ENCODE measurements at regions not wholly inside any gene's neighbourhood (a gene's known extent, or its start where the extent isn't known, plus 50 kb on each side); places are given as distances from the start of the nearest gene placed in this dataset.

- H3K27me3 Mint-ChIP-seq: no peaks in the 10 kb centered on the region
- DNase-seq (no peak), ATAC-seq (replicated peaks) (no peak)
- H3K4me3 Mint-ChIP-seq: no peak overlapping the region
- no peaks in the 10 kb centered on the region for H3K9me3 Mint-ChIP-seq
- peaks cover 21 to 35% of the 10 kb centered on the region in 2 donors for H3K4me1 Mint-ChIP-seq (ENCODE audit: low read depth in 2 of 2)
- peak overlapping the region in 1 of 2 donors; percentile 35 for H3K27ac Mint-ChIP-seq
- no peaks in the 10 kb centered on the region for H3K36me3 Mint-ChIP-seq (ENCODE audit: insufficient read depth)
These were observed 155.3 kb upstream of the ZNF217 start for GRCh38 chr20:53748821-53749421.

DNA sequence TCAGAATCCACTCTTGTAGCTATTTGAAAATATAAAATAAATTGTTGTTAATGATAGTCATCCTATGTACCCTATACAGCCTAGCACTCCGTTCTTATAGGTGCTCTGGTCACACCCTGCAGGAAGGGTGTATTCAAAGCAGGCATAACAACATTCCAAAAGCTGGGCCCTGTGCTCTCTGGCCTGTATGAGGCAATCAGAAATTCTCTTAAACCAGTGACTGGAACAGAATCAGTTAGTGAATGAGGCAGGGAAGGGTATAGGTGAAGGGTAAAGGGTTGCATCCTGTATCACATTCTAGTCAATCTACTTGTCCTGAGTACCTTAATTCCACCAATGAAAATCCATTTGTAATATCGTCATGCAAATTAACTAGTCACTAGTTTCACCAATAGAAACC is 154.5 kb upstream of the ZNF217 start:
- no peaks in the 10 kb centered on the region for H3K27me3 Mint-ChIP-seq
- DNase-seq: no peak
- no peaks in the 10 kb centered on the region for H3K9me3 Mint-ChIP-seq
- H3K4me3 Mint-ChIP-seq: no peak overlapping the region
- no peaks in the 10 kb centered on the region for H3K36me3 Mint-ChIP-seq (ENCODE audit: insufficient read depth)
- peaks cover 19 to 33% of the 10 kb centered on the region in 2 donors for H3K4me1 Mint-ChIP-seq (ENCODE audit: low read depth in 2 of 2)
- no peak for ATAC-seq (replicated peaks)
- H3K27ac Mint-ChIP-seq: peak overlapping the region in 1 of 2 donors; percentile 35

DNA sequence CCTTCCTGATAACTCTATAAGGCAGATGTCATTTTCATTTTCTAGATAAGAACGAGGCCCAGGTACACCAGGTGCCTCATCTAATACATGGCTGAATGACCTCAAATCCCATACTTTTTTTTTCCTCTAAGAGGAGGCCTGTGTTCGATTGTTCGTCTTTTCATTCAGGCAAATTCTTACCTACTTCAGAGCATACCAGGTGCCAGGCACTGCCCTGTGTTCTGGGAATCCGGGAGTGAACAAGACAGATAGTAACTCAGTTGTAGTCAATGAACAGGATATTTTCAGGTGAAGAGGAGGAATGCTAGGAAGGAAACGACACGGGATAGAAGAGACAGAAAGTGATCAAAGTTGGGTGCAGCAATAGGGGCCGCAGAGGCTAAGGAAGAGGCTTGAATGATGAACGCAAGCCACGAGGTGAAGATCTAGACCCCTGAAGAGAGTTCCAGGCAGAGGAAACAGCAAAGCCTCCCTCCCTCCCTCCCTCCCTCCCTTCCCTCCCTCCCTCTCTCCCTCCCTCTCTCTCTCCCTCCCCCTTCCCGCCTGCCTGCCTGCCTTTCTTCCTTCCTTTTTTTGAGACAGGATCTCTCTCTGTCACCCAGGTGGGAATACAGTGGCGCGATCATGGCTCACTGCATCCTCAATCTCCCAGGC is 150.1 kb upstream of the ZNF217 start:
- no peaks in the 10 kb centered on the region for H3K36me3 Mint-ChIP-seq (ENCODE audit: insufficient read depth)
- no peaks in the 10 kb centered on the region for H3K9me3 Mint-ChIP-seq
- H3K27me3 Mint-ChIP-seq: no peaks in the 10 kb centered on the region
- ATAC-seq (replicated peaks) (no peak), DNase-seq (no peak)
- H3K4me3 Mint-ChIP-seq: no peak overlapping the region
- H3K27ac Mint-ChIP-seq: no peak overlapping the region
- peaks cover 9 to 10% of the 10 kb centered on the region in 2 donors for H3K4me1 Mint-ChIP-seq (ENCODE audit: low read depth in 2 of 2)

DNA sequence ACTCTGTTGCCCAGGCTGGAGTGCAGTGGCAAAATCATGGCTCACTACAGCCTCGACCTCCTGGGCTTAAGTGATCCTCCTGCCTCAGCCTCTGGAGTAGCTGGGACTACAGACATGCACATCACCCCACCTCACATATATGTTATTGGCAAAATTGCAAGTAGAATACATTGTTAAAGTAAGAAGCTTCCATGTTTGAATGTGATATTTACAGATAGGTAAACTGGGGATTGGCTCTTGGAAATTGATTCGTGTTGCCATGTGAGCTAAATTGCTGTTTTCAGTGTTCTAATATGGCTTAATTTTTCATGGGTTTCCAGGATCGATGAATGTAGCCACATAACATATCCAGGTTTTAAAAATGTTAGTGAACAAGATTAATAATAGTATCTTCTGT is 149.0 kb upstream of the ZNF217 start:
- no peaks in the 10 kb centered on the region for H3K36me3 Mint-ChIP-seq (ENCODE audit: insufficient read depth)
- peaks cover 8 to 9% of the 10 kb centered on the region in 2 donors for H3K4me1 Mint-ChIP-seq (ENCODE audit: low read depth in 2 of 2)
- no peak overlapping the region for H3K27ac Mint-ChIP-seq
- no peaks in the 10 kb centered on the region for H3K27me3 Mint-ChIP-seq
- DNase-seq (no peak), ATAC-seq (replicated peaks) (no peak)
- H3K9me3 Mint-ChIP-seq: no peaks in the 10 kb centered on the region
- H3K4me3 Mint-ChIP-seq: no peak overlapping the region

DNA sequence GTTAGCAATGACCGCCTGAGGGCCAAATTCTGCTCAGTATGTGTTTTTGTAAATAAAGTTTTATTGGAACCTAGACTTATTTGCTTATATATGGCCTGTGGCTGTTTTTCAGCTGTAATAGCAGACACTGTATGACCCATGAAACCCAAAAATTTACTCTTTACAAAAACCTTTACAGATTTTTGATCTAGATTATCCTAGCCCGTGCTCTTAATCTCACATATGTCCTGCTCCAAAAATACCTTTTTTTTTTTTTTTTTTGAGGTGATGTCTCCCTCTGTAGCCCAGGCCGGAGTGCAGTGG is 148.0 kb upstream of the ZNF217 start:
- peaks cover 14 to 16% of the 10 kb centered on the region in 2 donors for H3K4me1 Mint-ChIP-seq (ENCODE audit: low read depth in 2 of 2)
- no peaks in the 10 kb centered on the region for H3K27me3 Mint-ChIP-seq
- ATAC-seq (replicated peaks): no peak
- DNase-seq: no peak
- no peaks in the 10 kb centered on the region for H3K9me3 Mint-ChIP-seq
- H3K4me3 Mint-ChIP-seq: no peak overlapping the region
- no peak overlapping the region for H3K27ac Mint-ChIP-seq
- no peaks in the 10 kb centered on the region for H3K36me3 Mint-ChIP-seq (ENCODE audit: insufficient read depth)

DNA sequence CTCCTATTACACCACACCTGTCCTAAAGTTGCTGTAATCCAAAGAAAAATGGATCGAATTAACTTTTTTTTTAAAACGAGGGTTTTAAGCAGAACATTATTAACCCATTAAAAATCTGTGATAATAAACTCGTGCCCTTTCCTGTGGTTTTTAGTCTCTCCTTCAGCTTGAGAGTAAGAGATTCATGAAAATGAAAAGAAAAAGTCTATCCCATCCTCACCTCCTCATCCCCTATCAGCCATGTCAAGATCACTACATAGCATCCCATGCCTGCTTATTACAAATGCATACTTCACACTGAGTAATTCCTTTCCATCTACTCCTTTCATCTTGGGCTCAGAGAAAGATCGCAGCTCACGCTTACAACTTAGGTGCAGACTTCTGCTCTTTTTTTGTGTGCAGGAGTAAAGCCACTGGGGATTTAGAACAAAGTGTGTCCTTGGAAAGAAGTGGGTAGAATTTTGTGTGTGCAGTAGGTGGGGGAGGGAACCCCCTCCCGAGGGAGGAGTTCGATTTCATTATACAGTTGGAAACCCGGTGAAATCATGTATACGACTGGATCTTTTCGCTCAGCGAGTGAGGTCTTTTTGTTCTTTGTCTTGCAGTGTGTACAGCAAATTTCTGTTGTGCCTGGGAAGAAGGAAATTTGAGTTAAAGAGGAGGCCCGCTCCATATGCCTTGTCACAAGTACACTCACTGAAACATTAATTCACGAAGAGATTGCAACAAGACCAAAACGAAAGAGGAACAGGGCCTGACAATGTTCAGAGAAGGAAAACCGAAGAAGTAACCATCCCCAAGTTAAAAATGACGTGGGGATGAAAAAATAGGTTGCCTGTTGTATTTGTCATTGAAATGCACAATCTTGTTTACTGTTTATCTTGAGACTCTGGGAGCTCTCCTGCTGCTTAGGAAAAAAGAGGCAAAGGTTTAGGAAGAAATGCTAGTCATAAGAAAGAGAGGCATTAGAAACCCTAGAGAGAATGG is 146.5 kb upstream of the ZNF217 start:
- DNase-seq: no peak
- H3K9me3 Mint-ChIP-seq: no peaks in the 10 kb centered on the region

GRCh38 chr20:53738945-53739798 is 145.5 kb upstream of the ZNF217 start:
- peaks cover 20 to 22% of the 10 kb centered on the region in 2 donors for H3K4me1 Mint-ChIP-seq (ENCODE audit: low read depth in 2 of 2)
- peak overlapping the region in 1 of 2 donors; percentile 56 for H3K27ac Mint-ChIP-seq
- H3K9me3 Mint-ChIP-seq: no peaks in the 10 kb centered on the region
- H3K4me3 Mint-ChIP-seq: peak overlapping the region in 1 of 2 donors; percentile 70
- no peaks in the 10 kb centered on the region for H3K27me3 Mint-ChIP-seq
- ATAC-seq (replicated peaks) (no peak), DNase-seq (no peak)
- H3K36me3 Mint-ChIP-seq (ENCODE audit: insufficient read depth): no peaks in the 10 kb centered on the region

More for the DNA sequence above, 146.5 kb upstream of the ZNF217 start:
- Mint-ChIP-seq H3K4me3 (peak overlapping the region; percentile 64 to 70), H3K36me3 (ENCODE audit: insufficient read depth) (no peaks in the 10 kb centered on the region), H3K4me1 (ENCODE audit: low read depth in 2 of 2) (peaks cover 20 to 22% of the 10 kb centered on the region in 2 donors), H3K27ac (peak overlapping the region; percentile 52 to 56), H3K27me3 (no peaks in the 10 kb centered on the region)
- no peak for ATAC-seq (replicated peaks)

GRCh38 chr20:53738039-53738944 is 144.7 kb upstream of the ZNF217 start:
- peaks cover 20 to 22% of the 10 kb centered on the region in 2 donors for H3K4me1 Mint-ChIP-seq (ENCODE audit: low read depth in 2 of 2)
- no peaks in the 10 kb centered on the region for H3K27me3 Mint-ChIP-seq
- H3K27ac Mint-ChIP-seq: no peak overlapping the region
- no peak for DNase-seq
- H3K9me3 Mint-ChIP-seq: no peaks in the 10 kb centered on the region
- H3K36me3 Mint-ChIP-seq (ENCODE audit: insufficient read depth): no peaks in the 10 kb centered on the region
- H3K4me3 Mint-ChIP-seq: no peak overlapping the region
- no peak for ATAC-seq (replicated peaks)

DNA sequence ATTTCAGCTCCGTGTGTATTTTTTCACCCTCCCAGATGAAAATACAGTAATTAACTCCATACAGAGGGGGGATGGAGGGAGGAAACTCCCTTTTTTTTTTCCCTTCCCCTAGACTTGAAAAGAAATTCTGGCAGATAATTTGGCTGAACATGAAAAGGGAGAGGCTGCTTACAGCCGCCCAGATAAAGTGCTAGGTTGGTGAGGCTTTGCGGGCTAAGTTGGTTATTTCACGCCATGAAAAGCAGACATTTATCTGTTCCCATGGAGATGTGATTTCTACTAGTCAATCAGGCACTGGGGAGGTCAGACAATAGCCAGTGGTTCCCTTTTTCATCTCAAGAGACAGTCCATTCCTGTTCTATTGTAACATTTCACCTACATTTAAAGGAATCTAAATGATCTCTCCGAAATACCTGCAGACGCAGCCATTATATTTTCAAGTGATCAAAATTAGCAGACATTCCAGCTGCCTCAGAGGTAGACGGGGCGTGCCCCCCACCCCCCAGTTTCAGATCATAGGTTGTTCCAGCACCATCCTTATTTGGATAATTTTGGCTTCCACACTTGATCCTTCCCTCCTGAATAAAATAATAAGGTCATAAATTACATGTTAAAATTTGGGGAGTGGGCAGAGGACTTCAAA is 143.9 kb upstream of the ZNF217 start:
- DNase-seq (no peak), ATAC-seq (replicated peaks) (no peak)
- Mint-ChIP-seq H3K9me3 (no peaks in the 10 kb centered on the region), H3K4me1 (ENCODE audit: low read depth in 2 of 2) (peaks cover 20 to 22% of the 10 kb centered on the region in 2 donors), H3K4me3 (peak overlapping the region in 1 of 2 donors; percentile 23), H3K27ac (peak overlapping the region; percentile 52 to 74), H3K36me3 (ENCODE audit: insufficient read depth) (no peaks in the 10 kb centered on the region), H3K27me3 (no peaks in the 10 kb centered on the region)

- Mint-ChIP-seq H3K4me1 (ENCODE audit: low read depth in 2 of 2) (peaks cover 20 to 22% of the 10 kb centered on the region in 2 donors), H3K9me3 (no peaks in the 10 kb centered on the region), H3K4me3 (peak overlapping the region; percentile 4 to 23), H3K36me3 (ENCODE audit: insufficient read depth) (no peaks in the 10 kb centered on the region), H3K27ac (peak overlapping the region; percentile 52 to 74), H3K27me3 (no peaks in the 10 kb centered on the region)
- no peak for DNase-seq
- ATAC-seq (replicated peaks): peak; percentile 39
These were observed 143.2 kb upstream of the ZNF217 start for GRCh38 chr20:53736757-53737395.

- no peaks in the 10 kb centered on the region for H3K27me3 Mint-ChIP-seq
- no peaks in the 10 kb centered on the region for H3K9me3 Mint-ChIP-seq
- H3K36me3 Mint-ChIP-seq (ENCODE audit: insufficient read depth): no peaks in the 10 kb centered on the region
- DNase-seq (no peak), ATAC-seq (replicated peaks) (no peak)
- H3K4me1 Mint-ChIP-seq (ENCODE audit: low read depth in 2 of 2): peaks cover 20 to 22% of the 10 kb centered on the region in 2 donors
- peak overlapping the region in 1 of 2 donors; percentile 74 for H3K27ac Mint-ChIP-seq
- H3K4me3 Mint-ChIP-seq: no peak overlapping the region
These were observed 142.6 kb upstream of the ZNF217 start for GRCh38 chr20:53736122-53736756.
